Tongue (tissue), 1 donor: ENCODE measurements at regions not wholly inside any gene's neighbourhood (a gene's known extent, or its start where the extent isn't known, plus 50 kb on each side); places are given as distances from the start of the nearest gene placed in this dataset.

Experiments used
- DNase-seq: peaks from one replicate; pipeline ENCODE4 v3.0.0-alpha.2; 2015

- DNase-seq: no peak
Observed at GRCh38 chr7:132733860-132734259, 157.6 kb upstream of the PLXNA4 start.

GRCh38 chr7:132732321-132732865 lies 156.1 kb upstream of the PLXNA4 start:
- no peak for DNase-seq

GRCh38 chr7:132730105-132730504 lies 153.8 kb upstream of the PLXNA4 start:
- no peak for DNase-seq

GRCh38 chr7:132723506-132724081 lies 147.3 kb upstream of the PLXNA4 start:
- peak; percentile 24 for DNase-seq

GRCh38 chr7:132720835-132721234 lies 144.6 kb upstream of the PLXNA4 start:
- DNase-seq: no peak

- no peak for DNase-seq
Observed at GRCh38 chr7:132713893-132714292, 137.6 kb upstream of the PLXNA4 start.

- DNase-seq: peak; percentile 9
Observed at GRCh38 chr7:132709971-132710567, 133.8 kb upstream of the PLXNA4 start.

GRCh38 chr7:132708470-132708869 lies 132.2 kb upstream of the PLXNA4 start:
- DNase-seq: peak; percentile 21

- DNase-seq: no peak
Observed at GRCh38 chr7:132705146-132705545, 128.9 kb upstream of the PLXNA4 start.

GRCh38 chr7:132703742-132704141 lies 127.5 kb upstream of the PLXNA4 start:
- DNase-seq: no peak

GRCh38 chr7:132697003-132697402 lies 120.7 kb upstream of the PLXNA4 start:
- peak; percentile 4 for DNase-seq

- DNase-seq: no peak
Observed at GRCh38 chr7:132696332-132696731, 120.1 kb upstream of the PLXNA4 start.

- DNase-seq: no peak
Observed at GRCh38 chr7:132691201-132691600, 114.9 kb upstream of the PLXNA4 start.

GRCh38 chr7:132690174-132690573 lies 113.9 kb upstream of the PLXNA4 start:
- DNase-seq: no peak

- DNase-seq: no peak
Observed at GRCh38 chr7:132687981-132688383, 111.7 kb upstream of the PLXNA4 start.

- DNase-seq: no peak
Observed at GRCh38 chr7:132687016-132687415, 110.7 kb upstream of the PLXNA4 start.

- DNase-seq: no peak
Observed at GRCh38 chr7:132685277-132685676, 109.0 kb upstream of the PLXNA4 start.

- no peak for DNase-seq
Observed at GRCh38 chr7:132683896-132684690, 107.8 kb upstream of the PLXNA4 start.

GRCh38 chr7:132681951-132682350 lies 105.7 kb upstream of the PLXNA4 start:
- no peak for DNase-seq

GRCh38 chr7:132680590-132680989 lies 104.3 kb upstream of the PLXNA4 start:
- no peak for DNase-seq

GRCh38 chr7:132678656-132679055 lies 102.4 kb upstream of the PLXNA4 start:
- no peak for DNase-seq

- DNase-seq: no peak
Observed at GRCh38 chr7:132677918-132678317, 101.6 kb upstream of the PLXNA4 start.
